GM12878 (cell line): ENCODE measurements at regions not wholly inside any gene's neighbourhood (a gene's known extent, or its start where the extent isn't known, plus 50 kb on each side); places are given as distances from the start of the nearest gene placed in this dataset.

Experiments used
- ATAC-seq: fragments of 200-7000 bp; cut with Tn5 transposase; 3 replicates; pipeline ENCODE4 v1.9.1; 2020; ENCODE audit warnings: mild to moderate bottlenecking, moderate library complexity
- BruUV-seq: library from RNA; stranded (reverse); fragments of 400-500 nt; replicated peaks from 2 replicates; lab custom pipeline; 2021; lab: Mats Ljungman, UMichigan
- CTCF ChIA-PET: fragments of 300-600 bp; sonication (Branson Sonifier 250); formaldehyde crosslinking; extraction: SDS; loops from one replicate; lab custom pipeline; 2021; ENCODE audit warnings: inconsistent platforms; lab: Yijun Ruan, JAX
- POLR2A ChIA-PET: fragments of 350-600 bp; formaldehyde crosslinking; extraction: SDS; loops from one replicate; lab custom pipeline; 2021; ENCODE audit warnings: inconsistent platforms; lab: Charles Lee
- RAD21 ChIA-PET: fragments of 300-600 bp; sonication (Branson Sonifier 250); formaldehyde crosslinking; loops from one replicate; lab custom pipeline; 2023; ENCODE audit warnings: antibody characterized with exemption; ENCODE audit not compliant: unreplicated experiment; lab: Charles Lee
- SMC1A ChIA-PET: fragments of 300-600 bp; sonication (Branson Sonifier 250); formaldehyde crosslinking; loops from one replicate; lab custom pipeline; 2023; ENCODE audit not compliant: unreplicated experiment, uncharacterized antibody; lab: Charles Lee
- DNase-seq: peaks from one replicate; pipeline ENCODE4 v3.0.0-alpha.2; 2011; ENCODE audit warnings: low read depth, low spot score
- FAIRE-seq: peaks from 3 replicates; lab custom pipeline; 2011; peaks lifted over from hg19 to GRCh38; lab: Jason Lieb, UNC
- H2AFZ ChIP-seq: 2 replicates; pipeline ENCODE4 v1.6.0; 2011; ENCODE audit warnings: low read depth, low read length, control low read depth; ENCODE audit not compliant: control insufficient read depth
- H3K27ac ChIP-seq: 2 replicates; pipeline ENCODE4 v1.5.1; 2011; ENCODE audit warnings: control low read depth; ENCODE audit not compliant: control insufficient read depth, insufficient read depth
- H3K27me3 ChIP-seq, 2 experiments: replicated peaks in 1 of 2; 2 replicates each; pipeline versions ENCODE4 v1.6.0 to v1.6.1; 2011; ENCODE audit warnings: low read length in 1 of 2; ENCODE audit not compliant: control insufficient read depth in 2 of 2, insufficient read depth in 2 of 2
- H3K36me3 ChIP-seq, 2 experiments: 2 replicates each; pipeline ENCODE4 v1.5.1; 2011; ENCODE audit warnings: low read length in 1 of 2; ENCODE audit not compliant: control insufficient read depth in 2 of 2, insufficient read depth in 2 of 2
- H3K4me1 ChIP-seq: 2 replicates; pipeline ENCODE4 v1.6.1; 2011; ENCODE audit warnings: mild to moderate bottlenecking, low read length, moderate library complexity, mixed read lengths; ENCODE audit not compliant: control insufficient read depth, insufficient read depth
- H3K4me2 ChIP-seq: 2 replicates; pipeline ENCODE4 v1.6.0; 2011; ENCODE audit warnings: control low read depth; ENCODE audit not compliant: control insufficient read depth, insufficient read depth
- H3K4me3 ChIP-seq: fragments of 200-600 bp; sonication (generic); 2 replicates; pipeline ENCODE4 v1.5.1; 2016
- H3K79me2 ChIP-seq: 2 replicates; pipeline ENCODE4 v1.6.0; 2011; ENCODE audit warnings: low read length; ENCODE audit not compliant: control insufficient read depth, insufficient read depth
- H3K9ac ChIP-seq: 2 replicates; pipeline ENCODE4 v1.8.0; 2011; ENCODE audit warnings: low read length, control low read depth, mixed read lengths; ENCODE audit not compliant: control insufficient read depth, insufficient read depth
- H3K9me3 ChIP-seq: replicated peaks from 3 replicates; pipeline ENCODE4 v1.5.1; 2011; ENCODE audit warnings: mild to moderate bottlenecking, low read length; ENCODE audit not compliant: control insufficient read depth, insufficient read depth
- H4K20me1 ChIP-seq: 2 replicates; pipeline ENCODE4 v1.6.0; 2011; ENCODE audit not compliant: control insufficient read depth, insufficient read depth
- ATF3 ChIP-seq: IDR thresholded peaks from 2 replicates; pipeline ENCODE4 v1.6.1; 2011; ENCODE audit warnings: low read depth, mild to moderate bottlenecking, low read length, moderate library complexity, borderline replicate concordance; ENCODE audit errors: extremely low read depth
- BHLHE40 ChIP-seq, 2 experiments: fragments of 450-650 bp in 1 of 2; IDR thresholded peaks; 2 replicates each; pipeline ENCODE4 v1.6.1; 2011 to 2017; ENCODE audit warnings: low read depth in 2 of 2, borderline replicate concordance in 1 of 2, improper control_type of control experiment in 1 of 2, low read length in 1 of 2, mild to moderate bottlenecking in 1 of 2
- CBFB ChIP-seq: IDR thresholded peaks from 2 replicates; pipeline ENCODE4 v1.6.1; 2016; ENCODE audit warnings: antibody characterized with exemption, low read depth
- CBX5 ChIP-seq: sonication (generic); IDR thresholded peaks from 2 replicates; pipeline ENCODE4 v1.6.1; 2016; ENCODE audit warnings: low read depth, moderate library complexity, mild to moderate bottlenecking, inconsistent platforms
- CTCF ChIP-seq, 3 experiments: IDR thresholded peaks in 2 of 3; conservative IDR thresholded peaks in 1 of 3; 2 replicates each; pipeline ENCODE4 v1.5.1; 2011; ENCODE audit warnings: low read depth in 3 of 3, low read length in 3 of 3, mild to moderate bottlenecking in 3 of 3, control low read depth in 2 of 3, moderate library complexity in 2 of 3, inconsistent platforms in 1 of 3, mixed read lengths in 1 of 3; ENCODE audit not compliant: control insufficient read depth in 2 of 3, insufficient read depth in 1 of 3; ENCODE audit errors: extremely low read depth in 1 of 3
- FOS ChIP-seq: IDR thresholded peaks from 3 replicates; pipeline ENCODE4 v1.6.1; 2011; ENCODE audit warnings: borderline replicate concordance; ENCODE audit not compliant: insufficient read length; ENCODE audit errors: extremely low read depth
- FOXM1 ChIP-seq: IDR thresholded peaks from 2 replicates; pipeline ENCODE4 v1.6.1; 2012; ENCODE audit warnings: low read depth, mild to moderate bottlenecking, inconsistent platforms, low read length, moderate library complexity
- HCFC1 ChIP-seq: fragments of 150-350 bp; IDR thresholded peaks from 2 replicates; pipeline ENCODE4 v1.6.1; 2014; ENCODE audit warnings: low read length
- IKZF1 ChIP-seq: fragments of 450-650 bp; conservative IDR thresholded peaks from 2 replicates; pipeline ENCODE4 v1.6.1; 2017; ENCODE audit warnings: antibody characterized with exemption, mild to moderate bottlenecking
- NFIC ChIP-seq: IDR thresholded peaks from 2 replicates; pipeline ENCODE4 v1.6.1; 2012; ENCODE audit warnings: low read depth, mild to moderate bottlenecking, inconsistent platforms, low read length, moderate library complexity
- NKRF ChIP-seq: fragments of 450-650 bp; conservative IDR thresholded peaks from 2 replicates; pipeline ENCODE4 v1.6.1; 2017; ENCODE audit warnings: mild to moderate bottlenecking, moderate library complexity
- RELB ChIP-seq: fragments of 450-650 bp; IDR thresholded peaks from 2 replicates; pipeline ENCODE4 v1.6.1; 2017; ENCODE audit warnings: low read depth, mild to moderate bottlenecking, moderate library complexity
- RFX5 ChIP-seq: IDR thresholded peaks from 2 replicates; pipeline ENCODE4 v1.6.1; 2011; ENCODE audit warnings: low read depth, low read length, improper control_type of control experiment
- USF2 ChIP-seq: IDR thresholded peaks from 2 replicates; pipeline ENCODE4 v1.6.1; 2011; ENCODE audit warnings: low read depth, low read length, improper control_type of control experiment, borderline replicate concordance
- ZSCAN29 ChIP-seq: fragments of 450-650 bp; IDR thresholded peaks from 2 replicates; pipeline ENCODE4 v1.6.1; 2017; ENCODE audit warnings: mild to moderate bottlenecking, moderate library complexity
- WGBS: methylation state at CpG from one replicate; pipeline ENCODE4 v1.1.6; 2016; ENCODE audit warnings: low lambda C conversion rate; ENCODE audit not compliant: insufficient replicate concordance, insufficient coverage; ENCODE audit errors: missing lambda C conversion rate; 5-methylcytosine and 5-hydroxymethylcytosine counted together
- in situ Hi-C: fragments of 300-500 bp; cut with MboI; formaldehyde crosslinking; loops from 9 replicates; pipeline ENCODE4 v1.14.3; 2018; ENCODE audit warnings: mixed read lengths
- intact Hi-C: fragments of 100-400 bp; cut with micrococcal nuclease; formaldehyde crosslinking; loops from one replicate; pipeline ENCODE4 v1.14.2; 2022; ENCODE audit not compliant: unreplicated experiment

GRCh38 chr2:103010306-103010705, 248.5 kb downstream of the TMEM182 start (continued):
- TF ChIP-seq NKRF (no peak), CBFB (no peak), RFX5 (no peak)
- TF ChIP-seq, all 136 proteins: peak for 0

- DNase-seq (no peak), FAIRE-seq (no peak), ATAC-seq (no peak)
- Histone ChIP-seq H2AFZ (no peak overlapping the region), H3K79me2 (no peaks in the 10 kb centered on the region), H3K27ac (no peak overlapping the region), H3K4me3 (no peak overlapping the region), H3K9ac (no peak overlapping the region), H3K4me2 (no peak overlapping the region), H3K9me3 (no peaks in the 10 kb centered on the region), H3K4me1 (no peaks in the 10 kb centered on the region), H3K27me3 (no peaks in the 10 kb centered on the region), H4K20me1 (no peaks in the 10 kb centered on the region), H3K36me3 (no peaks in the 10 kb centered on the region)
- RAD21 ChIA-PET, result no interaction called here
- POLR2A ChIA-PET, result no interaction called here
- CTCF ChIA-PET, result no interaction called here
- WGBS, result 41% methylated on average over 10 of the region's 10 CpGs
- in situ Hi-C loops (no loop called here), intact Hi-C loops (no loop called here)
- no TSS peak for BruUV-seq
- SMC1A ChIA-PET, result no interaction called here
- TF ChIP-seq FOXM1, result no peak
- no peak for TF ChIP-seq ZSCAN29
- no peak for TF ChIP-seq ATF3
- no peak for TF ChIP-seq IKZF1
- no peak for TF ChIP-seq HCFC1
- no peak for TF ChIP-seq USF2
- TF ChIP-seq RFX5, result no peak
- no peak for TF ChIP-seq BHLHE40 (IDR thresholded peaks at IDR 0.05; ENCODE audit: borderline replicate concordance in 1 of 2, low read depth in 2 of 2, low read length in 1 of 2)
- TF ChIP-seq RELB, result no peak
- no peak for TF ChIP-seq CBX5
- TF ChIP-seq CTCF (IDR thresholded peaks at IDR 0.05 in 2 of 3, conservative IDR thresholded peaks at IDR 0.05 in 1 of 3; ENCODE audit: control insufficient read depth in 2 of 3, extremely low read depth in 1 of 3, insufficient read depth in 1 of 3, low read depth in 3 of 3, low read length in 3 of 3), result no peak
- TF ChIP-seq FOS, result no peak
- no peak for TF ChIP-seq NFIC
Observed at GRCh38 chr2:103010751-103011150, 248.9 kb downstream of the TMEM182 start.
